GM21619 (cell line): ENCODE measurements at regions not wholly inside any gene's neighbourhood (a gene's known extent, or its start where the extent isn't known, plus 50 kb on each side); places are given as distances from the start of the nearest gene placed in this dataset.

ENCODE experiments used
- ATAC-seq: cut with Tn5 transposase; IDR thresholded peaks from one replicate; pipeline ENCODE4 v1.9.1; 2021; ENCODE audit not compliant: unreplicated experiment

DNA sequence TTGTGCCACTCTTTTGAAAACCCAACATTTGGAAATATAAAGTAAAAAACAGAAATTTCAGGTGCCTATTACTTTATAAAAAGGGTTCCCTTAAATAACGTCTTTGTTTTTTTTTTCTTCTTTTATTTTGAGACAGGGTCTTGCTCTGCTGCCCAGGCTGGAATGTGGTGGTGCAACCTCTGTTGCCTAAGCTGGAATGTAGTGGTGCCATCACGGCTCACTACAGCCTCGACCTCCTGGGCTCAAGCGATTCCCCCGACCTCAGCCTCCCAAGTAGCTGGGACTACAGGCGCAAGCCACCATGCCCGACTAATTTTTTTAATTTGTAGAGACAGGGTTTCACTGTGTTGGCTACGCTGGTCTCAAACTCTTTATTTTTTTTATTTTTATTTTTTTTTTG lies 110.2 kb upstream of the HNRNPU start:
- ATAC-seq = no peak

DNA sequence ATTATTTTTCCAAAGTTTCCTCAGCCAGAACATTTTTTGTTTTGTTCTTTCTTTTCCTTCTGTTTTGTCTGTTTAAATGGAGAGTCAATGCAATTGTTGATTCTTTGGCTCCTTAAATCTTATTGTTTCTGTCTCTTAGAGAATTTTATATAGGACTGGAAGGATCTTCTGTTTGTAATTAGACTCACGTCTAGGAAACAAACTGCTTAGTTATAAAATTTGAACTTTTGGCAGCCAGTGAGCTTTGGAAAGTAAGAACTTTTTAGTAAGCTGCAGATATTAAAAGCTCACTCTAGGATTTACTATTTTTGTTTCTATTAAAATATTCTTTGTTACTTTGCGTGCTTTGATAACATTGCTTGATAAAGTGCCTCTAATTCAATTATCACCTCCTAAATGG lies 109.8 kb upstream of the HNRNPU start:
- no peak for ATAC-seq

DNA sequence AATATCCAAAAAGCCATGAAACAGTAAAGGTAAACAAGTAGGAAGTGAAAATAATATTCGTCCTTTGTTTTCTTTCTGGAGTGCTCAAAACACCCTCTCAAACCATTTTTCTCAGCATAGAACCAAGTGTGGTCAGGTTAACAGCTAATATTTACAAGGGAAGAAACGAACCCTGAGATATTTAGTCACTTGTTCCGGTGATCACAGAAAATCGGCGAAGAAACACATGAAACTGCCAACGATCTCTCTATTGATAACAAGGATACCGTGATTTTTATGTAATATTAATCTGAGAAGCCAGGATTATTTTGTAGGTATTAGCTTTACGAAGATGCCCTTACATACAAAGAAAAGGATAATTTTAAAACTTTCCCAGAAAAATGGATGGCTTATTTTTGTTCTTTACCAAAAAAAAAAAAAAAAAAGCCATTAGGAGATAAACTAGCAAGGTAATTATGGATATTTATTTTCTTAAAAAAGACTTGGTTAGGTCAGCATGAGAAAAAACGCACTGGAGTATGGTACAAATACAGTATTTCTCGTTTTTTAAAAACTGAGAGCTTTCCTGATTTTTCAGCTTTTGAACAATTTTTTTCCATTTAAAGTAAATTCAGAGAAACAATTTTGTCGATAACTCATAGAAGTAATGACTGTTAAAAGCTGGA lies 107.3 kb upstream of the HNRNPU start:
- no peak for ATAC-seq

DNA sequence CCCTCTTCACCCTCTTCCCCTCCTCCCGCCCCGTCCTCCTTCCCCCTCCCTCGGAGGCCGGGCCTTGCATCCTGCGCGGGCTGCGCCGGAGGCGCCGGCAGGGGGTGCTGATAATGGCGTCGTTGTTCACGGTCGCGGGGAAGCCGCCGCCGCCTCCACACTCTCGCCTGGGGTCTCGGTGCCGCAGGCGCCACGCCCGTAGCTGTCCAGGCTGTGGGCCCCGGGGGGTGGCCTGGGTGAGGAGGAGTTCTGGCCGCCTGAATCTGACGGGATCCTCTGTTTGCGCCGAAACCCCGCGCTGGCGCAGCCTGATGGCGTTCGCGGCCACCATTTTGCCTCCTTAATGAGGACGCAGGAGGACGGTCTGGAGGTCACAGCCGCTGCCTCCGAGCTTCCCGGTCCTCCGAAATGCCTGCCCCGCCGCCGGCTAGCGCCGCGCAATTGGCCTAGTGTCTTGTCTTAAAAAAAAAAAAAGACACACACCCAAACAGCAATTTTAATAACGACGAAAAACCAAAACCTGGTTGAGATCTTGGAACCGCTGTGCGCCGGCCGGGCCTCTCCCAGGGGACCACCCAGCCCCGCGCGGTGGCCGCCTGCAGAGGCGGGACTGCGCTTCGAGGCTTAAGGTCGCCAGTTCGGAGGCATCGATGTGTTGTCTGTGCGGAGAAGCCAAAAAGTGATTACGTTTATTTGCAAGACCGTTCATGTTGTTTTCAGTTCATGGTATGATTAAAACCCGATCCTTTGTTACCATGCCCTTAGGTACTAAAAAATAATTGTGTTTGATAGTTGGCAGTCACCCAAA lies 106.6 kb upstream of the HNRNPU start:
- ATAC-seq = peak; percentile 65

DNA sequence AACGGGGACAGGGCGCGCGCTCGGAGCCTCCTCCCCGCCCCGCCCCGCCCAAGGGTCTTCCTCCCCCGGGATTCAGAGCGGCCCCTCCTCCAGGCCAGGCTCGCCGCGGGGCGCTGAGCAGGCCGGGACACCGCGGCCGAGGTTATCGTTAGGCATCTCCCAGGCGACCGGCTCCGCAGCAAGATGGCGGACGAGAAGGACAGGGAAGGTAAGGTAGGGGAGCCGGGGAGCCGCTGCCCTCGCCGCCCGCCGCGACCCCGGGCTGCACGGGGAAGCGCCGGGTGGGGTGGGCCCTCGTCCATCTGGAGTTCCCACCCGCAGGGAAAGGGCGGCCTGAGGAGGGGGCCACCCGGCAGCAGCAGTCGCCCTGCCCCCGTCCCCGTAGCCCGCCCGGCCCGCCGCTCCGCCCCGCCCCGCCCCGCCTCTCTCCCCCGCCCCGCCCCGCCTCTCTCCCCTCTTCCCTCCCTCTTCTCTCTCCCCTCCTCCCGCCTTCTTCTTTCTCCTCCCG lies 105.9 kb upstream of the HNRNPU start:
- ATAC-seq = peak; percentile 58

- ATAC-seq = peak; percentile 20
Measured at GRCh38 chr1:244969355-244970235, 105.3 kb upstream of the HNRNPU start.

GRCh38 chr1:244968881-244969280 lies 104.5 kb upstream of the HNRNPU start:
- ATAC-seq = no peak

- ATAC-seq = no peak
Measured at GRCh38 chr1:244968471-244968871, 104.1 kb upstream of the HNRNPU start.

GRCh38 chr1:244967159-244967558 lies 102.8 kb upstream of the HNRNPU start:
- ATAC-seq = no peak

DNA sequence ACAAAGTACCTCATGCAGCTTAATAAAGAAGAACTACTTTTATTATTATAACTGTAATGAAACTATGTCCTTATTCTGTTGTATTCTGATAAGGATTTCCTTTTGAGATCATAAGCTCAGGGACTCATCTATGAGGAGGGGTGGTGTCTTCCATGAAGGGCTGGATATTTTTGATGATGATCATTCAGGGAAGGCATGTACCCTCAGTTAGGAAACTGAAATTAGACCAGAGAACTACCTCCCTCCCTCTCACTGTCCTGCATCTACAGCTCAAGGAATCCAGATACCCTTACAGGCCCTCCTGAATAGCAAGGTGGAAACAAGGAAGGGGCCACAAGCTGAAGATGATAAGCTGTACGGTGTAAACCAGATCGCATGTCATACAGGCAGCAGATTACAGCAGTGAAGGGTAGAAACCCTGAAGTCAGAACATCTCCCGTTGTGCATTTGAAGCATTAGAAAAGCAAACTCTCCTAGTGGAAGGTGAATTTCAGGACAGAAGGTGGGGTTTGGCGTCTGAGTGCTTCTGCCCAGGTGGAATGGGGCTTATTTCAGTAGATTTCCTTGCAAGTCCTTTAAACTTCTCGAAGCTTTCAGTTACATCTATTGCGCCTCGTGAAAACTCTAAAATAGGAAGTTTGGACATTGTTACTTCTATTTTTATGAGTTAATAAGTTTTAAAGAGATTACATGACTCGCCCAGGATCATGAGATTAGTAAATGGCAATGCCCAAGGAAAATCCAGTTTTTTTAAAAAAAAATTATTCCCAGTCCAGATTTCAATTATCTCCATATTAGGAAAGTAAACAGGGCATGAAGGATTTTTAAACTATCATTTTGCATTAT lies 101.1 kb upstream of the HNRNPU start:
- ATAC-seq = no peak

- ATAC-seq = no peak
Measured at GRCh38 chr1:244964112-244964971, 100.0 kb upstream of the HNRNPU start.

DNA sequence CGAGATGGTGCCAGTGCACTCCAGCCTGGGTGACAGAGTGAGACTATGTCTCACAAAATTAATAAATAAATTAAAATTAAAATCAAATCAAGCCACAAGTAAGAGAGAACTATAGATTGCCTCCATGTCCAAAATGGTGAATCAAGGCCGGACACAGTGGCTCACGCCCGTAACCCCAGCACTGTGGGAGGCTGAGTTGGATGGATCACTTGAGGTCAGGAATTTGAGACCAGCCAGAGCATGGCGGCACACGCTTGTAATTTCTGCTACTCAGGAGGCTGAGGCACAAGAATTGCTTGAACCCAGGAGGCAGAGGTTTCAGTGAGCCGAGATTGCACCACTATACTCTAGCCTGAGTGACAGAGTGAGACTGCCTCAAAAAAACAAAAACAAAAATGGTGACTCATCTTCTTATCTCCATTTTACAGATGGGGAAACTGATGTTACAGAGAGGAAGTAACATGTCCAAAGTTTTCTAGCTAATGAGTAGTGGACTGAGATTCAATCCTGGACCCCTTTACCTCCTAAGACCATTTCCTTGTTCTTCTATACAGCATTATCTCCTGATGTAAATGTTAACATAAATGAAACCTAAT lies 99.0 kb upstream of the HNRNPU start:
- no peak for ATAC-seq

GRCh38 chr1:244962130-244962529 lies 97.8 kb upstream of the HNRNPU start:
- no peak for ATAC-seq

- ATAC-seq = no peak
Measured at GRCh38 chr1:244960904-244961303, 96.6 kb upstream of the HNRNPU start.

GRCh38 chr1:244958593-244958992 lies 94.2 kb upstream of the HNRNPU start:
- no peak for ATAC-seq

GRCh38 chr1:244957525-244957924 lies 93.2 kb upstream of the HNRNPU start:
- no peak for ATAC-seq

GRCh38 chr1:244957122-244957521 lies 92.8 kb upstream of the HNRNPU start:
- no peak for ATAC-seq

DNA sequence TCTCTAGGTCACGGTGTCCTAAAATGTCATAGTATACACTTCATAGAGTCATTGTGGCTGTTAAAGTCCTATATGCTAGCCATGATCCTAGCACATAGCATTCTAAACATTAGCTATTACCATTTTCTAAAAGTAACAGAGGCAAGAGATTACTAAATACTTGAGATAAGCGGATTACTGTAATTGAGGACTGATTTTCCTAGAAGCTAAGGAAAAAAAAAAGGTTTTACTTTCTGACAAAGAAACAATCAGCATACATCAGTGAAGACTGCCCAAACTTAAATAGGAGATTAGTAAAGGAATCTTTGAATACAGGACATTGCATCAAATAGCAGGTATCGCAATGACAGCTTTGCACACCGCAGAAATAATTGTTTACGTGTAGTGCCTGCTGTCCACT lies 91.3 kb upstream of the HNRNPU start:
- no peak for ATAC-seq

- no peak for ATAC-seq
Measured at GRCh38 chr1:244954359-244954758, 90.0 kb upstream of the HNRNPU start.
